Activated CD8-positive, alpha-beta T cell treated with anti-CD3 and anti-CD28 coated beads for 36 hours (primary cell): ENCODE measurements at regions not wholly inside any gene's neighbourhood (a gene's known extent, or its start where the extent isn't known, plus 50 kb on each side); places are given as distances from the start of the nearest gene placed in this dataset.

Source experiments
- ATAC-seq: fragments of 200-7000 bp; cut with Tn5 transposase; one replicate; pipeline ENCODE4 v1.10.0; 2021; ENCODE audit warnings: mild to moderate bottlenecking, moderate library complexity
- CTCF ChIA-PET: fragments of 350-600 bp; sonication (Branson Sonifier 250); formaldehyde crosslinking; loops from one replicate; lab custom pipeline; 2021; ENCODE audit warnings: antibody characterized with exemption; lab: Charles Lee
- POLR2A ChIA-PET: fragments of 350-600 bp; sonication (Branson Sonifier 250); formaldehyde crosslinking; loops from one replicate; lab custom pipeline; 2021; ENCODE audit warnings: antibody characterized with exemption; lab: Charles Lee
- DNase-seq: peaks from one replicate; pipeline ENCODE4 v3.0.0-alpha.2; 2020
- H3K27ac Mint-ChIP-seq: one replicate; pipeline ENCODE4 v1.8.0; 2021; ENCODE audit warnings: mild to moderate bottlenecking, mixed read lengths
- H3K27me3 Mint-ChIP-seq: one replicate; pipeline ENCODE4 v1.8.0; 2021; ENCODE audit warnings: mixed read lengths
- H3K36me3 Mint-ChIP-seq: one replicate; pipeline ENCODE4 v1.8.0; 2021; ENCODE audit warnings: low read depth, mixed read lengths
- H3K4me1 Mint-ChIP-seq: one replicate; pipeline ENCODE4 v1.8.0; 2021; ENCODE audit warnings: low read depth, mixed read lengths
- H3K4me3 Mint-ChIP-seq: one replicate; pipeline ENCODE4 v1.8.0; 2021; ENCODE audit warnings: mild to moderate bottlenecking, moderate library complexity, mixed read lengths
- H3K9me3 Mint-ChIP-seq: one replicate; pipeline ENCODE4 v1.8.0; 2021; ENCODE audit warnings: mixed read lengths
- CTCF ChIP-seq: fragments of 200-600 bp; IDR thresholded peaks from one replicate; pipeline ENCODE4 v1.8.0; 2022; ENCODE audit warnings: antibody characterized with exemption, mild to moderate bottlenecking
- intact Hi-C: fragments of 100-400 bp; cut with micrococcal nuclease; formaldehyde crosslinking; loops from one replicate; pipeline ENCODE4 v1.10.0; 2022

GRCh38 chr14:85280074-85280473 lies 249.9 kb upstream of the FLRT2 start:
- H3K4me3 Mint-ChIP-seq: no peak overlapping the region
- DNase-seq (no peak), ATAC-seq (no peak)
- CTCF ChIA-PET: no interaction called here
- TF ChIP-seq CTCF: no peak
- H3K27ac Mint-ChIP-seq: no peak overlapping the region
- no peaks in the 10 kb centered on the region for H3K4me1 Mint-ChIP-seq
- H3K9me3 Mint-ChIP-seq: no peaks in the 10 kb centered on the region
- POLR2A ChIA-PET: no interaction called here
- no peaks in the 10 kb centered on the region for H3K36me3 Mint-ChIP-seq
- no peaks in the 10 kb centered on the region for H3K27me3 Mint-ChIP-seq
- intact Hi-C loops: no loop called here

- ATAC-seq: no peak
These were observed 248.0 kb upstream of the FLRT2 start for GRCh38 chr14:85281921-85282320.

GRCh38 chr14:85288041-85288440 lies 241.9 kb upstream of the FLRT2 start:
- POLR2A ChIA-PET: no interaction called here
- CTCF ChIA-PET: no interaction called here

More at GRCh38 chr14:85281921-85282320, 248.0 kb upstream of the FLRT2 start:
- no peak for DNase-seq
- intact Hi-C loops: no loop called here
- no peak overlapping the region for H3K4me3 Mint-ChIP-seq
- TF ChIP-seq CTCF: no peak
- no peaks in the 10 kb centered on the region for H3K27me3 Mint-ChIP-seq
- H3K36me3 Mint-ChIP-seq: no peaks in the 10 kb centered on the region
- no peaks in the 10 kb centered on the region for H3K9me3 Mint-ChIP-seq
- ChIA-PET POLR2A (no interaction called here), CTCF (no interaction called here)
- no peak overlapping the region for H3K27ac Mint-ChIP-seq
- H3K4me1 Mint-ChIP-seq: no peaks in the 10 kb centered on the region

GRCh38 chr14:85291731-85292130 lies 238.2 kb upstream of the FLRT2 start:
- ChIA-PET CTCF (no interaction called here), POLR2A (no interaction called here)

More at GRCh38 chr14:85288041-85288440, 241.9 kb upstream of the FLRT2 start:
- intact Hi-C loops: no loop called here
- Mint-ChIP-seq H3K27ac (no peak overlapping the region), H3K36me3 (no peaks in the 10 kb centered on the region), H3K27me3 (no peaks in the 10 kb centered on the region), H3K4me1 (no peaks in the 10 kb centered on the region), H3K4me3 (no peak overlapping the region), H3K9me3 (peaks cover 1% of the 10 kb centered on the region)
- DNase-seq (no peak), ATAC-seq (no peak)
- TF ChIP-seq CTCF: no peak

More at GRCh38 chr14:85291731-85292130, 238.2 kb upstream of the FLRT2 start:
- intact Hi-C loops: no loop called here
- Mint-ChIP-seq H3K4me1 (no peaks in the 10 kb centered on the region), H3K36me3 (no peaks in the 10 kb centered on the region), H3K27ac (no peak overlapping the region), H3K27me3 (no peaks in the 10 kb centered on the region), H3K4me3 (no peak overlapping the region), H3K9me3 (peaks cover 4% of the 10 kb centered on the region)
- ATAC-seq (no peak), DNase-seq (no peak)
- TF ChIP-seq CTCF: no peak
